ACC112 (cell line): ENCODE measurements at regions not wholly inside any gene's neighbourhood (a gene's known extent, or its start where the extent isn't known, plus 50 kb on each side); places are given as distances from the start of the nearest gene placed in this dataset.

Experiments used
- H2AFZ ChIP-seq: fragments of 200-600 bp; sonication (generic); one replicate; pipeline ENCODE4 v1.6.0; 2017; ENCODE audit warnings: antibody characterized with exemption, low read length; ENCODE audit not compliant: unreplicated experiment
- H3K27ac ChIP-seq: fragments of 200-600 bp; sonication (generic); 2 replicates; pipeline ENCODE4 v1.5.1; 2014; ENCODE audit warnings: low read depth, mild to moderate bottlenecking, antibody characterized with exemption, low read length, moderate library complexity
- H3K27me3 ChIP-seq: fragments of 200-600 bp; sonication (generic); 2 replicates; pipeline ENCODE4 v1.6.1; 2014; ENCODE audit warnings: mild to moderate bottlenecking, antibody characterized with exemption, low read length, moderate library complexity, mixed read lengths; ENCODE audit not compliant: insufficient read depth
- H3K36me3 ChIP-seq: fragments of 200-600 bp; sonication (generic); 2 replicates; pipeline ENCODE4 v1.6.1; 2016; ENCODE audit warnings: mild to moderate bottlenecking, antibody characterized with exemption, low read length, moderate library complexity, mixed read lengths; ENCODE audit not compliant: insufficient read depth
- H3K4me1 ChIP-seq: fragments of 200-600 bp; sonication (generic); one replicate; pipeline ENCODE4 v1.6.1; 2016; ENCODE audit warnings: low read length, mixed read lengths; ENCODE audit not compliant: insufficient read depth, unreplicated experiment, control insufficient read depth
- H3K4me3 ChIP-seq: fragments of 200-600 bp; sonication (generic); 2 replicates; pipeline ENCODE4 v1.5.1; 2014; ENCODE audit warnings: mild to moderate bottlenecking, low read depth, low read length
- H3K79me2 ChIP-seq: fragments of 200-600 bp; sonication (generic); one replicate; pipeline ENCODE4 v1.6.0; 2016; ENCODE audit warnings: low read length; ENCODE audit not compliant: control insufficient read depth, unreplicated experiment, insufficient read depth

- H3K4me3 ChIP-seq: no peak overlapping the region
- H3K79me2 ChIP-seq: no peaks in the 10 kb centered on the region
- H3K36me3 ChIP-seq: no peaks in the 10 kb centered on the region
- H3K4me1 ChIP-seq: no peaks in the 10 kb centered on the region
- no peak overlapping the region for H3K27ac ChIP-seq
- H3K27me3 ChIP-seq: no peaks in the 10 kb centered on the region
- no peak overlapping the region for H2AFZ ChIP-seq
These were observed 186.3 kb upstream of the GSE1 start for GRCh38 chr16:85426806-85427205.

DNA sequence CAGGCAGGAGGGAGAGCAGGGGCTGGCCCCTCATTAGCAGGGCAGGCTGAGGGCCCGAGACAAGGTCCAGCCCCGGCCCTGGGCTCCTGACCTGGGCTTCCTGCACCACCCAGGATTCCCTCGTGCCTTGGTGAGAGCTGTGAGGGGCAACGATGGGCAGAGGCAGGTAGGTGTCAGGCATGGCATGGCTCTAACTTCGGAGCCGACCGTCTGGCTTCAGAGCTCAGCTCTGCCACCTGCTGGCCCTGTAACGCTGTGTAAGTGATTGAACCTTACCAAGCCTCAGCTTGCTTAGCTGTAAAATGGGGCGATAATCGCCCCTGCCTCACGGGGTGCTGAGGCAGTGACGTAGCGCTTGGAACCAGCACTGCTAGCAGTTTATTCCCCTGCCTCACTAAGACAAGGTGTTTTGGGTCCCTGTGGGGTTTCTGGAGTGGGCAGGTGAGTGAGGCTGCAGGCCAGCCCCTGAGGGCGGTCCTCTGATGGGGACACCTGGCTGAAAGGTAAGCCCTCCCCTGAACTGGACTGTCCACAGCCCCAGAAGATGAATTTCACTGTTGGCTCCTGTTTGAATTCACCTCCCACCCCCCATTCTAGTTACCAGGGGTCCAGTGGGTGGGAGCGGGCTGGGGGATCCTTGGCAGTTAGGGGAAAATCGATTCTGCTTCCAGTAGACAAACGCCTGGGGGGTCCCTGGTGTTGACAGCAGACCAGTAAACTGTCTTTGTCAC is 184.8 kb upstream of the GSE1 start:
- no peak overlapping the region for H3K4me3 ChIP-seq
- no peaks in the 10 kb centered on the region for H3K4me1 ChIP-seq
- no peak overlapping the region for H2AFZ ChIP-seq
- no peaks in the 10 kb centered on the region for H3K79me2 ChIP-seq
- no peaks in the 10 kb centered on the region for H3K27me3 ChIP-seq
- no peak overlapping the region for H3K27ac ChIP-seq
- no peaks in the 10 kb centered on the region for H3K36me3 ChIP-seq

GRCh38 chr16:85428899-85429775 is 184.0 kb upstream of the GSE1 start:
- H3K4me3 ChIP-seq: no peak overlapping the region
- H3K27me3 ChIP-seq: no peaks in the 10 kb centered on the region
- H2AFZ ChIP-seq: no peak overlapping the region
- no peaks in the 10 kb centered on the region for H3K4me1 ChIP-seq
- no peaks in the 10 kb centered on the region for H3K36me3 ChIP-seq
- H3K27ac ChIP-seq: no peak overlapping the region
- H3K79me2 ChIP-seq: no peaks in the 10 kb centered on the region

DNA sequence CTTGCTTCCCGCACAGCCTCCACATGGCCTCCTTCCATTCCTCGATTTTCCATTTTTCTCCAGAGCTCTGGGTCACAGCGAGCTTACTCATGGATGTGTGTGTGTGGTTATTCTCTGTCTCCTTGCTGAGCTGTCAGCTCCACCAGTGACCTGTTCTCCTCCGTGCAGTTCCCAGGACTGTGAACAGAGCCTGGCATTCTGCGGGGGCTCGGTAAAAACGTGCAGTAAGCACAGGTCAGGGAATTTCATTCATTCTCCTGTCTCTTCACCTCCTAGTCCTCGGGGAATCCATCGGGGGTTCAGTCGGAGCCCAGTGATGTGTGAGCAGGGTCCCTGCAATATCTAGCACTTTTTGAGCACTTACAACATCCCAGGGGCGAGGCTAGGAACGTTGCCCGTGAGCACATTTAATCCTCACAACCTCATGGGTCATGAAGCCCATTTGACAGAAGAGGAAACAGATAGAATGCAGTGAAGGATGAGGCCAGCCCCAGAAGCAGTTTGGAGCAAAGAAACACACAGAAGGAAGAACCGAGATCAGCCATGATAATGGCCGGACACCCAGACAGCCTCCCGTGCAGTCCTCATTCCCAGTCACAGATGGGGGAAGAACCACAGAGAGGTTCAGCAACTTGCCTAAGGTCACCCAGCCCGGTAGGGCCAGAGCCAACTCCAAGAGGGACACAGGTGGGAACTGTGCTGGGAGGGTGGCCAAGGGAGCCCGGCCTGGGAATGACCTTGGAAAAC is 183.2 kb upstream of the GSE1 start:
- H2AFZ ChIP-seq: no peak overlapping the region
- no peaks in the 10 kb centered on the region for H3K36me3 ChIP-seq
- H3K4me1 ChIP-seq: no peaks in the 10 kb centered on the region
- H3K27ac ChIP-seq: no peak overlapping the region
- no peak overlapping the region for H3K4me3 ChIP-seq
- no peaks in the 10 kb centered on the region for H3K79me2 ChIP-seq
- no peaks in the 10 kb centered on the region for H3K27me3 ChIP-seq

- H3K27me3 ChIP-seq: no peaks in the 10 kb centered on the region
- no peak overlapping the region for H2AFZ ChIP-seq
- no peaks in the 10 kb centered on the region for H3K36me3 ChIP-seq
- no peaks in the 10 kb centered on the region for H3K4me1 ChIP-seq
- no peak overlapping the region for H3K4me3 ChIP-seq
- H3K27ac ChIP-seq: no peak overlapping the region
- no peaks in the 10 kb centered on the region for H3K79me2 ChIP-seq
These were observed 182.3 kb upstream of the GSE1 start for GRCh38 chr16:85430523-85431421.

GRCh38 chr16:85431431-85432124 is 181.5 kb upstream of the GSE1 start:
- H3K36me3 ChIP-seq: no peaks in the 10 kb centered on the region
- H3K27ac ChIP-seq: no peak overlapping the region
- H3K27me3 ChIP-seq: no peaks in the 10 kb centered on the region
- H3K4me3 ChIP-seq: no peak overlapping the region
- H3K79me2 ChIP-seq: no peaks in the 10 kb centered on the region
- no peak overlapping the region for H2AFZ ChIP-seq
- H3K4me1 ChIP-seq: peaks cover 5% of the 10 kb centered on the region

GRCh38 chr16:85432606-85433005 is 180.5 kb upstream of the GSE1 start:
- Histone ChIP-seq H3K27ac (no peak overlapping the region), H3K4me1 (peaks cover 7% of the 10 kb centered on the region), H3K4me3 (no peak overlapping the region), H3K79me2 (no peaks in the 10 kb centered on the region), H3K27me3 (no peaks in the 10 kb centered on the region), H3K36me3 (no peaks in the 10 kb centered on the region), H2AFZ (no peak overlapping the region)

GRCh38 chr16:85433477-85433876 is 179.6 kb upstream of the GSE1 start:
- H3K4me1 ChIP-seq: peaks cover 7% of the 10 kb centered on the region
- H2AFZ ChIP-seq: no peak overlapping the region

GRCh38 chr16:85435286-85435685 is 177.8 kb upstream of the GSE1 start:
- Histone ChIP-seq H3K4me3 (no peak overlapping the region), H3K36me3 (no peaks in the 10 kb centered on the region), H3K27me3 (no peaks in the 10 kb centered on the region), H3K4me1 (peaks cover 7% of the 10 kb centered on the region), H3K79me2 (no peaks in the 10 kb centered on the region), H3K27ac (no peak overlapping the region), H2AFZ (no peak overlapping the region)

More at GRCh38 chr16:85433477-85433876, 179.6 kb upstream of the GSE1 start:
- Histone ChIP-seq H3K4me3 (no peak overlapping the region), H3K27me3 (no peaks in the 10 kb centered on the region), H3K27ac (no peak overlapping the region), H3K36me3 (no peaks in the 10 kb centered on the region), H3K79me2 (no peaks in the 10 kb centered on the region)
